ENCODE measurements at regions not wholly inside any gene's neighbourhood (a gene's known extent, or its start where the extent isn't known, plus 50 kb on each side); places are given as distances from the start of the nearest gene placed in this dataset.

DNA sequence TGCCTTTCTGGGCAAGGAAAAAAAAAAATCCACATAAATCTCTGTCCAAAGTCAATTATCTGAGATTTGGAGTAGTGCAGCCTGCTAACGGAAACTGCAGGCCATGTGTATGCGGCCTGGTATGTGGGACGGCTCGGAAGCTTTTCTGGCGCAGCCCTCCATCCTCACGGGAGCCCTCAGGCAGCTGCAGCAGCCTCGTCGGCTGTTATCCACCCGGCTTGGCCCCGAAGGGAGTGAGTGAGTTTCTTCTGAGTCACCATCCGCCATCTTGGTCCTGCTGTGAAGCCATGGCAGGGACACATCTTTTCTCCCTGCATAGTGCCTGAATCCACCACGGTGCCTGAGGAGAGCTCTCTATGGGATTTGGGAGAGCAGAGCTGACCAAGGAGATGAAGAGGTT, 62.8 kb downstream of the POLR2M start:
- TF ChIP-seq, protein P1, sequence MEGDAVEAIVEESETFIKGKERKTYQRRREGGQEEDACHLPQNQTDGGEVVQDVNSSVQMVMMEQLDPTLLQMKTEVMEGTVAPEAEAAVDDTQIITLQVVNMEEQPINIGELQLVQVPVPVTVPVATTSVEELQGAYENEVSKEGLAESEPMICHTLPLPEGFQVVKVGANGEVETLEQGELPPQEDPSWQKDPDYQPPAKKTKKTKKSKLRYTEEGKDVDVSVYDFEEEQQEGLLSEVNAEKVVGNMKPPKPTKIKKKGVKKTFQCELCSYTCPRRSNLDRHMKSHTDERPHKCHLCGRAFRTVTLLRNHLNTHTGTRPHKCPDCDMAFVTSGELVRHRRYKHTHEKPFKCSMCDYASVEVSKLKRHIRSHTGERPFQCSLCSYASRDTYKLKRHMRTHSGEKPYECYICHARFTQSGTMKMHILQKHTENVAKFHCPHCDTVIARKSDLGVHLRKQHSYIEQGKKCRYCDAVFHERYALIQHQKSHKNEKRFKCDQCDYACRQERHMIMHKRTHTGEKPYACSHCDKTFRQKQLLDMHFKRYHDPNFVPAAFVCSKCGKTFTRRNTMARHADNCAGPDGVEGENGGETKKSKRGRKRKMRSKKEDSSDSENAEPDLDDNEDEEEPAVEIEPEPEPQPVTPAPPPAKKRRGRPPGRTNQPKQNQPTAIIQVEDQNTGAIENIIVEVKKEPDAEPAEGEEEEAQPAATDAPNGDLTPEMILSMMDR (tag by site-specific recombination; IDR thresholded peaks at IDR 0.05) = no peak
- TF ChIP-seq HOXD13 (CRISPR knock-in tag; IDR thresholded peaks at IDR 0.05; ENCODE audit: borderline replicate concordance) (no peak), ZNF350 (tag by site-specific recombination; IDR thresholded peaks at IDR 0.05) (no peak), ZBTB1 (tag by site-specific recombination; IDR thresholded peaks at IDR 0.05) (no peak), ZBTB17 (tag by site-specific recombination; IDR thresholded peaks at IDR 0.05) (no peak), ZNF530 (tag by site-specific recombination; IDR thresholded peaks at IDR 0.05; ENCODE audit: low read depth) (no peak), ZNF138 (tag by site-specific recombination; IDR thresholded peaks at IDR 0.05; ENCODE audit: borderline replicate concordance) (no peak), ZNF549 (tag by site-specific recombination; IDR thresholded peaks at IDR 0.05) (no peak)
- TF ChIP-seq, protein P2, sequence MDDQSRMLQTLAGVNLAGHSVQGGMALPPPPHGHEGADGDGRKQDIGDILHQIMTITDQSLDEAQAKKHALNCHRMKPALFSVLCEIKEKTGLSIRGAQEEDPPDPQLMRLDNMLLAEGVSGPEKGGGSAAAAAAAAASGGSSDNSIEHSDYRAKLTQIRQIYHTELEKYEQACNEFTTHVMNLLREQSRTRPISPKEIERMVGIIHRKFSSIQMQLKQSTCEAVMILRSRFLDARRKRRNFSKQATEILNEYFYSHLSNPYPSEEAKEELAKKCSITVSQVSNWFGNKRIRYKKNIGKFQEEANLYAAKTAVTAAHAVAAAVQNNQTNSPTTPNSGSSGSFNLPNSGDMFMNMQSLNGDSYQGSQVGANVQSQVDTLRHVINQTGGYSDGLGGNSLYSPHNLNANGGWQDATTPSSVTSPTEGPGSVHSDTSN (CRISPR knock-in tag; IDR thresholded peaks at IDR 0.05) = no peak

Data from HEK293 (cell line).